PC-9 (cell line): ENCODE measurements at regions not wholly inside any gene's neighbourhood (a gene's known extent, or its start where the extent isn't known, plus 50 kb on each side); places are given as distances from the start of the nearest gene placed in this dataset.

ENCODE experiments used
- CTCF ChIP-seq: fragments of 200-600 bp; sonication (generic); conservative IDR thresholded peaks from 2 replicates; pipeline ENCODE4 v1.6.1; 2017; ENCODE audit warnings: mixed run types, antibody characterized with exemption, mild to moderate bottlenecking, moderate library complexity
- EZH2 ChIP-seq: fragments of 200-600 bp; sonication (generic); IDR thresholded peaks from 2 replicates; pipeline ENCODE4 v1.8.0; 2017; ENCODE audit warnings: antibody characterized with exemption, low read depth

GRCh38 chr13:39988351-39988750 lies 332.9 kb downstream of the COG6 start:
- TF ChIP-seq CTCF (no peak), EZH2 (no peak)
